Spleen (tissue), 11 donors: ENCODE measurements at regions not wholly inside any gene's neighbourhood (a gene's known extent, or its start where the extent isn't known, plus 50 kb on each side); places are given as distances from the start of the nearest gene placed in this dataset.

Source experiments
- DNase-seq: peaks from one replicate; pipeline ENCODE4 v3.0.0-alpha.2; 2020
- H3K27ac ChIP-seq, 8 donors: fragments of 200-600 bp; sonication (generic) in 7 of 8; 1 replicate in 4 of 8; 2 replicates in 4 of 8; pipeline versions ENCODE4 v1.5.0 to v1.8.0; 2016 to 2021; ENCODE audit warnings: inconsistent platforms in 4 of 8, mild to moderate bottlenecking in 4 of 8, moderate library complexity in 1 of 8
- H3K27me3 ChIP-seq, 7 donors: fragments of 200-600 bp; sonication (generic) in 6 of 7; replicated peaks in 1 of 7; 1 replicate in 4 of 7; 2 replicates in 3 of 7; pipeline versions ENCODE4 v1.5.0 to v1.8.0; 2016 to 2021; ENCODE audit warnings: inconsistent platforms in 3 of 7, mild to moderate bottlenecking in 1 of 7
- H3K36me3 ChIP-seq, 6 donors: fragments of 200-600 bp; sonication (generic) in 5 of 6; 1 replicate in 4 of 6; 2 replicates in 2 of 6; pipeline versions ENCODE4 v1.5.0 to v1.8.0; 2016 to 2021; ENCODE audit warnings: inconsistent platforms in 2 of 6
- H3K4me1 ChIP-seq, 6 donors: fragments of 200-600 bp; sonication (generic) in 5 of 6; 1 replicate in 3 of 6; 2 replicates in 3 of 6; pipeline versions ENCODE4 v1.5.0 to v1.8.0; 2016 to 2021; ENCODE audit warnings: inconsistent platforms in 3 of 6
- H3K4me3 ChIP-seq, 8 donors: fragments of 200-600 bp; sonication (generic) in 7 of 8; 1 replicate in 4 of 8; 2 replicates in 4 of 8; pipeline versions ENCODE4 v1.5.0 to v1.8.0; 2016 to 2021; ENCODE audit warnings: inconsistent platforms in 4 of 8, mild to moderate bottlenecking in 4 of 8, moderate library complexity in 2 of 8
- H3K9me3 ChIP-seq, 8 donors: fragments of 200-600 bp; sonication (generic) in 7 of 8; 1 replicate in 4 of 8; 2 replicates in 4 of 8; pipeline versions ENCODE4 v1.5.0 to v1.8.0; 2016 to 2021; ENCODE audit warnings: inconsistent platforms in 4 of 8
- CTCF ChIP-seq, 11 experiments: fragments of 200-600 bp in 7 of 11; fragments of 450-650 bp in 4 of 11; sonication (generic) in 4 of 11; IDR thresholded peaks in 8 of 11; conservative IDR thresholded peaks in 3 of 11; 1 replicate in 7 of 11; 2 replicates in 4 of 11; pipeline versions ENCODE4 v1.4.0 to v1.8.0; 2016 to 2021; ENCODE audit warnings: antibody characterized with exemption in 11 of 11, inconsistent platforms in 4 of 11, mild to moderate bottlenecking in 1 of 11
- POLR2A ChIP-seq, 3 donors: fragments of 450-650 bp; IDR thresholded peaks; one replicate each; pipeline ENCODE4 v1.5.1; 2017; ENCODE audit warnings: antibody characterized with exemption in 3 of 3, mild to moderate bottlenecking in 1 of 3
- POLR2AphosphoS5 ChIP-seq, 3 donors: sonication (generic); formaldehyde crosslinking; IDR thresholded peaks; one replicate each; pipeline ENCODE4 v1.5.1; 2017; ENCODE audit warnings: antibody characterized with exemption in 3 of 3
- WGBS, 5 donors: extraction: QIAGEN DNeasy Blood & Tissue Kit in 3 of 5; methylation state at CpG; one replicate each; pipeline versions ENCODE4 v1.1.5 to v1.1.7; 2013 to 2018; 5-methylcytosine and 5-hydroxymethylcytosine counted together
- intact Hi-C: fragments of 100-400 bp; cut with DNase I; formaldehyde crosslinking; loops from one replicate; pipeline ENCODE4 v1.15.0; 2023; ENCODE audit warnings: low total_unique reads
- donor health status: healthy with polysubstance abuse.
- donor health status: DM: no; HTN: no; CAD: no; lungs with moderate emphysema.
- donor health status: DM: no; HTN: no; CAD: no.
- donor health status: Bipolar disorder and iron deficiency.
- donor health status: healthy.
- donor health status: DM: no; HTN: no; CAD: no.
- donor health status: DM: yes; HTN: yes; CAD: no.

DNA sequence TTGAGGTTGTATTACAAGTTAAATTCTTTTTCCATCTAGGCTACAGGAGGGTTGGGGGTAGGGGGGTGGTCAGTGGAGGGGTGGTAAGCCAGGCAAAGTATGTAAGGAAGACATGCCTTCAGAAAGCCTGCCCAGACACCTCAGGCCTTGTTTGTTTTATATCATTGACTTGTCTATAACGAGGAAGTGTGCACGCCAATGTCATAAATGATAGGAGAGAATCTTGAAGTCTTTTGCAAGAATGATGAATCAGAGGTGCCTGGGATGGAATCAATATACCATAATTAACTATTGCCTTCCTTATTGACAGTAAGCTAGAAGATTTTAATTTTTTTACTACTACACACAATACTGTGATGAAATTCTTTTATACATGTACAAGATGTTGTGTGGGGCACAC, 90.7 kb downstream of the SEC61B start:
- Histone ChIP-seq H3K4me3 (no peak overlapping the region), H3K27ac (no peak overlapping the region), H3K27me3 (peaks cover 0 to 11% (median 0%) of the 10 kb centered on the region in 7 donors), H3K4me1 (no peaks in the 10 kb centered on the region), H3K9me3 (no peaks in the 10 kb centered on the region), H3K36me3 (no peaks in the 10 kb centered on the region)
- WGBS, 5 donors: 69 to 88% (median 73%) methylated on average over 2 of the region's 2 CpGs
- intact Hi-C loops: no loop called here
- TF ChIP-seq POLR2AphosphoS5 (IDR thresholded peaks at IDR 0.05) (no peak), POLR2A (IDR thresholded peaks at IDR 0.05) (no peak), CTCF (IDR thresholded peaks at IDR 0.05 in 8 of 11, conservative IDR thresholded peaks at IDR 0.05 in 3 of 11) (no peak)
- DNase-seq: no peak

DNA sequence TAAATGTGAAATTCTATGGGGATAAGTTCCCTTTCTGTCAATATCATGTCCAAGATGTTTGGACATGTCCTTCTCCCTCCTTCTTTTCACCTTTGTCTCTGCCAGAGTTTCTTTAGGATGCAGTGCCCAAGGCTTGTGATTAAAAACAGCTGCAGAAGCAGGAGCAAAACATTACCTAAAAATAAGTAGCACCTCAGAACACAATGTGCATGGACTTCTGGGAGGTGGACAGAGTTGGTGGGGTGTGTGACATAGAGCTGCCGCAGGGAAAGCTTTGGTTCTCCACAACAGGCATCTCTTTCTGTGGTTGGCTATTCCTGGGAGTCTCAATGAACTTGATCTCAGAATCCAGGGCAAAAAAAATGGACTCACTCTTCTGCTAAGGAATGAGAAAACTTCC, 97.0 kb downstream of the SEC61B start:
- no peak for DNase-seq
- intact Hi-C loops: no loop called here
- H3K27ac ChIP-seq: no peak overlapping the region
- TF ChIP-seq POLR2A (IDR thresholded peaks at IDR 0.05) (no peak), CTCF (IDR thresholded peaks at IDR 0.05 in 8 of 11, conservative IDR thresholded peaks at IDR 0.05 in 3 of 11) (no peak), POLR2AphosphoS5 (IDR thresholded peaks at IDR 0.05) (no peak)
- H3K36me3 ChIP-seq: no peaks in the 10 kb centered on the region
- no peaks in the 10 kb centered on the region for H3K4me1 ChIP-seq
- H3K4me3 ChIP-seq: no peak overlapping the region
- WGBS, 5 donors: 74 to 98% (median 95%) methylated on average over 1 of the region's 1 CpG
- H3K9me3 ChIP-seq: no peaks in the 10 kb centered on the region
- peaks cover 0 to 25% (median 0%) of the 10 kb centered on the region in 7 donors for H3K27me3 ChIP-seq

DNA sequence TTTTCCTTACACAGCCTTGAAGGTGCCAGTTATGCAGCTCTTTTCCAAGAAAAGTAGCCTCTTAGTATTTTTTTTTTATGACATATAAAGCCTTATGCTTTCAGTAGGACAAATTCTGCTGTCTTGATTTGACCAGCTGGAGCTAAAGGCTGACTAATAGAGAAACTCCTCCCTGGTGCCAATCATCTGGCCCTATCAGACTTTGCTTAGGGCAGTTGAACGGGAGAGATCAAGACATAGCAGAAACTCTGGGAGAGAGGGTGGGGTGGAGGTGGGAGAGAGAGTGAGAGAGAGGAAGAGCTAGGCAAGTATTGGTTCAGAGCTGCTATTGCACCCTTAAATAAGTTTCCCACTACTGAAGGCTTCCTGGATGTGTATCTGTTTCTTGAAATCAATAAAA, 100.2 kb downstream of the SEC61B start:
- intact Hi-C loops: no loop called here

More for the DNA sequence above, 100.2 kb downstream of the SEC61B start:
- no peak overlapping the region for H3K27ac ChIP-seq
- H3K4me1 ChIP-seq: no peaks in the 10 kb centered on the region
- DNase-seq: no peak
- H3K36me3 ChIP-seq: no peaks in the 10 kb centered on the region
- peaks cover 0 to 18% (median 0%) of the 10 kb centered on the region in 7 donors for H3K27me3 ChIP-seq
- 13 to 47% (median 26%) methylated on average over 1 of the region's 1 CpG for WGBS, 5 donors
- TF ChIP-seq CTCF (IDR thresholded peaks at IDR 0.05 in 8 of 11, conservative IDR thresholded peaks at IDR 0.05 in 3 of 11): no peak
- TF ChIP-seq POLR2AphosphoS5 (IDR thresholded peaks at IDR 0.05): no peak
- TF ChIP-seq POLR2A (IDR thresholded peaks at IDR 0.05): no peak
- H3K9me3 ChIP-seq: no peaks in the 10 kb centered on the region
- no peak overlapping the region for H3K4me3 ChIP-seq
